PC-9 (cell line): ENCODE measurements at regions not wholly inside any gene's neighbourhood (a gene's known extent, or its start where the extent isn't known, plus 50 kb on each side); places are given as distances from the start of the nearest gene placed in this dataset.

Experiments
- BruUV-seq: library from RNA; stranded (reverse); fragments of 400-500 nt; replicated peaks from 2 replicates; lab custom pipeline; 2021; lab: Mats Ljungman, UMichigan
- CTCF ChIA-PET: fragments of 300-600 bp; sonication (Branson Sonifier 250); formaldehyde crosslinking; loops from one replicate; lab custom pipeline; 2022; ENCODE audit warnings: antibody characterized with exemption; lab: Charles Lee
- POLR2A ChIA-PET: fragments of 300-600 bp; sonication (Branson Sonifier 250); formaldehyde crosslinking; loops from one replicate; lab custom pipeline; 2022; ENCODE audit warnings: antibody characterized with exemption; ENCODE audit not compliant: unreplicated experiment; lab: Charles Lee
- DNase-seq, 2 experiments: peaks; one replicate each; pipeline versions ENCODE4 v3.0.0 to v3.0.0-alpha.2; 2015 to 2022; ENCODE audit warnings: mixed read lengths in 1 of 2
- H2AFZ ChIP-seq: fragments of 200-600 bp; sonication (generic); 2 replicates; pipeline ENCODE4 v1.8.1; 2017; ENCODE audit warnings: antibody characterized with exemption
- H3F3A ChIP-seq: fragments of 200-600 bp; sonication (generic); 2 replicates; pipeline ENCODE4 v1.8.1; 2017; ENCODE audit warnings: antibody characterized with exemption, mild to moderate bottlenecking, low read depth; ENCODE audit not compliant: insufficient read depth
- H3K27ac ChIP-seq: fragments of 200-600 bp; sonication (generic); 2 replicates; pipeline ENCODE4 v1.6.1; 2016; ENCODE audit warnings: mixed run types
- H3K27me3 ChIP-seq: fragments of 200-600 bp; sonication (generic); 2 replicates; pipeline ENCODE4 v1.6.1; 2016; ENCODE audit warnings: low read depth, mixed run types; ENCODE audit not compliant: insufficient read depth
- H3K36me3 ChIP-seq: fragments of 200-600 bp; sonication (generic); 2 replicates; pipeline ENCODE4 v1.6.1; 2016; ENCODE audit warnings: low read depth, mixed run types
- H3K4me1 ChIP-seq: fragments of 200-600 bp; sonication (generic); replicated peaks from 2 replicates; pipeline ENCODE4 v1.6.1; 2016; ENCODE audit warnings: mixed run types; ENCODE audit not compliant: insufficient read depth
- H3K4me2 ChIP-seq: fragments of 200-600 bp; sonication (generic); 2 replicates; pipeline ENCODE4 v1.6.1; 2017; ENCODE audit warnings: mixed run types
- H3K4me3 ChIP-seq: fragments of 200-600 bp; sonication (generic); 2 replicates; pipeline ENCODE4 v1.6.1; 2016; ENCODE audit warnings: mixed run types
- H3K79me2 ChIP-seq: fragments of 200-600 bp; sonication (generic); 2 replicates; pipeline ENCODE4 v1.6.1; 2017; ENCODE audit warnings: low read depth, mixed run types
- H3K9me2 ChIP-seq: fragments of 200-600 bp; sonication (generic); 2 replicates; pipeline ENCODE4 v1.8.1; 2017; ENCODE audit warnings: mild to moderate bottlenecking; ENCODE audit not compliant: insufficient read depth
- H3K9me3 ChIP-seq: fragments of 200-600 bp; sonication (generic); 2 replicates; pipeline ENCODE4 v1.8.1; 2016; ENCODE audit warnings: low read depth; ENCODE audit not compliant: insufficient read depth
- H4K20me1 ChIP-seq: fragments of 200-600 bp; sonication (generic); 2 replicates; pipeline ENCODE4 v1.8.1; 2017; ENCODE audit not compliant: insufficient read depth
- CTCF ChIP-seq: fragments of 200-600 bp; sonication (generic); conservative IDR thresholded peaks from 2 replicates; pipeline ENCODE4 v1.6.1; 2017; ENCODE audit warnings: mixed run types, antibody characterized with exemption, mild to moderate bottlenecking, moderate library complexity
- EZH2 ChIP-seq: fragments of 200-600 bp; sonication (generic); IDR thresholded peaks from 2 replicates; pipeline ENCODE4 v1.8.0; 2017; ENCODE audit warnings: antibody characterized with exemption, low read depth
- intact Hi-C: fragments of 100-400 bp; cut with micrococcal nuclease; formaldehyde crosslinking; loops from one replicate; pipeline ENCODE4 v1.10.0; 2022; ENCODE audit not compliant: unreplicated experiment

- Histone ChIP-seq H3K9me2 (no peaks in the 10 kb centered on the region), H3K36me3 (no peaks in the 10 kb centered on the region), H3K9me3 (no peaks in the 10 kb centered on the region), H3K4me1 (no peaks in the 10 kb centered on the region), H3K27ac (no peak overlapping the region), H4K20me1 (no peaks in the 10 kb centered on the region), H3K79me2 (no peaks in the 10 kb centered on the region), H3K4me2 (no peak overlapping the region), H3K4me3 (no peak overlapping the region), H3K27me3 (no peaks in the 10 kb centered on the region), H2AFZ (no peak overlapping the region), H3F3A (no peaks in the 10 kb centered on the region)
- intact Hi-C loops: no loop called here
- no peak for DNase-seq
- TF ChIP-seq CTCF: no peak
- TF ChIP-seq EZH2: no peak
- ChIA-PET CTCF (no interaction called here), POLR2A (no interaction called here)
- no TSS peak for BruUV-seq
Observed at GRCh38 chr14:84760489-84761126, 769.3 kb upstream of the FLRT2 start.

GRCh38 chr14:84767434-84767833, 762.5 kb upstream of the FLRT2 start:
- intact Hi-C loops: no loop called here
- ChIA-PET CTCF (no interaction called here), POLR2A (no interaction called here)
- Histone ChIP-seq H3K27ac (no peak overlapping the region), H3K79me2 (no peaks in the 10 kb centered on the region), H4K20me1 (no peaks in the 10 kb centered on the region), H3K27me3 (no peaks in the 10 kb centered on the region), H3K4me2 (no peak overlapping the region), H2AFZ (no peak overlapping the region), H3K4me1 (no peaks in the 10 kb centered on the region), H3K36me3 (no peaks in the 10 kb centered on the region), H3K4me3 (no peak overlapping the region), H3K9me3 (no peaks in the 10 kb centered on the region), H3K9me2 (no peaks in the 10 kb centered on the region), H3F3A (no peaks in the 10 kb centered on the region)
- no TSS peak for BruUV-seq
- DNase-seq: no peak
- TF ChIP-seq CTCF (no peak), EZH2 (no peak)

- intact Hi-C loops: no loop called here
Observed at GRCh38 chr14:84770030-84770429, 759.9 kb upstream of the FLRT2 start.

More at GRCh38 chr14:84770030-84770429, 759.9 kb upstream of the FLRT2 start:
- H3F3A ChIP-seq: no peaks in the 10 kb centered on the region
- no peaks in the 10 kb centered on the region for H4K20me1 ChIP-seq
- ChIA-PET CTCF (no interaction called here), POLR2A (no interaction called here)
- no peaks in the 10 kb centered on the region for H3K4me1 ChIP-seq
- H3K9me3 ChIP-seq: no peaks in the 10 kb centered on the region
- no peaks in the 10 kb centered on the region for H3K79me2 ChIP-seq
- H3K4me2 ChIP-seq: no peak overlapping the region
- no peaks in the 10 kb centered on the region for H3K27me3 ChIP-seq
- DNase-seq: no peak
- H3K9me2 ChIP-seq: no peaks in the 10 kb centered on the region
- no TSS peak for BruUV-seq
- H3K4me3 ChIP-seq: no peak overlapping the region
- H3K27ac ChIP-seq: no peak overlapping the region
- no peaks in the 10 kb centered on the region for H3K36me3 ChIP-seq
- TF ChIP-seq CTCF (no peak), EZH2 (no peak)
- no peak overlapping the region for H2AFZ ChIP-seq
